Adrenal gland (tissue), 5 donors: ENCODE measurements at regions not wholly inside any gene's neighbourhood (a gene's known extent, or its start where the extent isn't known, plus 50 kb on each side); places are given as distances from the start of the nearest gene placed in this dataset.

Experiments
- POLR2A ChIP-seq, 2 donors: fragments of 450-650 bp; IDR thresholded peaks; one replicate each; pipeline ENCODE4 v1.6.1; 2017; ENCODE audit warnings: antibody characterized with exemption in 2 of 2, mild to moderate bottlenecking in 2 of 2, moderate library complexity in 1 of 2
- TF ChIP-seq, protein P1 (sequence below), 6 experiments: fragments of 450-650 bp in 4 of 6; fragments of 200-600 bp in 2 of 6; sonication (generic) in 1 of 6; IDR thresholded peaks; 1 replicate in 5 of 6; 2 replicates in 1 of 6; pipeline versions ENCODE4 v1.5.1 to v1.8.0; 2016 to 2021; ENCODE audit warnings: antibody characterized with exemption in 6 of 6, mild to moderate bottlenecking in 2 of 6, moderate library complexity in 1 of 6
- donor health status: DM: no; HTN: no; CAD: no.

DNA sequence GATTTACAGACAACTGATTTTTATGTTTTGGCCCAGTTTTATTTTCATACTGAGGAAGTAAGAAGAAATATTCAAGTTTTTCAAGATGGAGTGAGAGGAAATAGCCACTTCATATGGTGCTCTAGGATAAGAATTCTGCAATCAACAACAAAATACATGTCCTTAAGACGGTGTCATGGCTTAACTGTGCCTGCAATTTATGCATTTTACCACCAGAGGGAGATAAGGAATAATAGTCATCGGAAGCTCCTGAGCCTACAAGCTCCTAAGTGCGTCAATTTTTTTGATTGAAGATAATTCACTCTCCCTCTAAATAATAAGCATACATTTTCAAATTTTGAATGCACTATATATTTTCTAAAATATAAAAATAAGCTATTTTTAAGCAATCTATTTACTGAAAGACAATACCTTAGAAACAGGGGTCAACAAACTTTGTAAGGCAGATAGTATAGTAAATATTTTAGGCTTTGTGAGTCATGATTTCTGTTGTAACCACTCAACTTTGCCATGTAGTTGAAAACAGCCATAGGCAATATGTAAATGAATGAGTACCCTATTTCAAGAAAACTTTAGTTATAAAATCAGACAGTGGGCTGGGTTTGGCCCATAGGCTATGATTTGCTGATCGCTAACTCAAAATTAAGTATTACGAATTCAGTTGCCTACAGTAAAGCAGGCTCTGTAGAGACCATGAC lies 230.9 kb upstream of the DTNBP1 start:
- TF ChIP-seq, protein P1, sequence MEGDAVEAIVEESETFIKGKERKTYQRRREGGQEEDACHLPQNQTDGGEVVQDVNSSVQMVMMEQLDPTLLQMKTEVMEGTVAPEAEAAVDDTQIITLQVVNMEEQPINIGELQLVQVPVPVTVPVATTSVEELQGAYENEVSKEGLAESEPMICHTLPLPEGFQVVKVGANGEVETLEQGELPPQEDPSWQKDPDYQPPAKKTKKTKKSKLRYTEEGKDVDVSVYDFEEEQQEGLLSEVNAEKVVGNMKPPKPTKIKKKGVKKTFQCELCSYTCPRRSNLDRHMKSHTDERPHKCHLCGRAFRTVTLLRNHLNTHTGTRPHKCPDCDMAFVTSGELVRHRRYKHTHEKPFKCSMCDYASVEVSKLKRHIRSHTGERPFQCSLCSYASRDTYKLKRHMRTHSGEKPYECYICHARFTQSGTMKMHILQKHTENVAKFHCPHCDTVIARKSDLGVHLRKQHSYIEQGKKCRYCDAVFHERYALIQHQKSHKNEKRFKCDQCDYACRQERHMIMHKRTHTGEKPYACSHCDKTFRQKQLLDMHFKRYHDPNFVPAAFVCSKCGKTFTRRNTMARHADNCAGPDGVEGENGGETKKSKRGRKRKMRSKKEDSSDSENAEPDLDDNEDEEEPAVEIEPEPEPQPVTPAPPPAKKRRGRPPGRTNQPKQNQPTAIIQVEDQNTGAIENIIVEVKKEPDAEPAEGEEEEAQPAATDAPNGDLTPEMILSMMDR (IDR thresholded peaks at IDR 0.05): peak in 4 of 6 experiments; percentile 21 to 34 (median 28)
- no peak for TF ChIP-seq POLR2A (IDR thresholded peaks at IDR 0.05)
